HEK293T (cell line): ENCODE measurements at regions not wholly inside any gene's neighbourhood (a gene's known extent, or its start where the extent isn't known, plus 50 kb on each side); places are given as distances from the start of the nearest gene placed in this dataset.

ENCODE experiments used
- ARNT ChIP-seq: fragments of 450-650 bp; IDR thresholded peaks from 2 replicates; pipeline ENCODE4 v1.6.1; 2017; ENCODE audit warnings: mild to moderate bottlenecking
- CTBP1 ChIP-seq: fragments of 450-650 bp; IDR thresholded peaks from 2 replicates; pipeline ENCODE4 v1.6.1; 2016; ENCODE audit warnings: borderline replicate concordance
- FOXM1 ChIP-seq: fragments of 450-650 bp; IDR thresholded peaks from 2 replicates; pipeline ENCODE4 v1.6.1; 2017; ENCODE audit warnings: mild to moderate bottlenecking, borderline replicate concordance
- HDGF ChIP-seq: fragments of 450-650 bp; IDR thresholded peaks from 2 replicates; pipeline ENCODE4 v1.6.1; 2017; ENCODE audit warnings: antibody characterized with exemption, borderline replicate concordance
- LEF1 ChIP-seq: fragments of 450-650 bp; IDR thresholded peaks from 2 replicates; pipeline ENCODE4 v1.6.1; 2017; ENCODE audit warnings: mild to moderate bottlenecking, borderline replicate concordance
- NFRKB ChIP-seq: fragments of 450-650 bp; IDR thresholded peaks from 2 replicates; pipeline ENCODE4 v1.6.1; 2016; ENCODE audit warnings: mild to moderate bottlenecking, moderate library complexity
- PKNOX1 ChIP-seq: fragments of 450-650 bp; IDR thresholded peaks from 2 replicates; pipeline ENCODE4 v1.6.1; 2016
- SP1 ChIP-seq: fragments of 450-650 bp; IDR thresholded peaks from 2 replicates; pipeline ENCODE4 v1.6.1; 2017
- SUZ12 ChIP-seq: fragments of 450-650 bp; IDR thresholded peaks from 2 replicates; pipeline ENCODE4 v1.6.1; 2016; ENCODE audit warnings: mild to moderate bottlenecking
- TARDBP ChIP-seq: fragments of 450-650 bp; IDR thresholded peaks from 2 replicates; pipeline ENCODE4 v1.6.1; 2016
- ZNF384 ChIP-seq: fragments of 450-650 bp; IDR thresholded peaks from 2 replicates; pipeline ENCODE4 v1.6.1; 2016

DNA sequence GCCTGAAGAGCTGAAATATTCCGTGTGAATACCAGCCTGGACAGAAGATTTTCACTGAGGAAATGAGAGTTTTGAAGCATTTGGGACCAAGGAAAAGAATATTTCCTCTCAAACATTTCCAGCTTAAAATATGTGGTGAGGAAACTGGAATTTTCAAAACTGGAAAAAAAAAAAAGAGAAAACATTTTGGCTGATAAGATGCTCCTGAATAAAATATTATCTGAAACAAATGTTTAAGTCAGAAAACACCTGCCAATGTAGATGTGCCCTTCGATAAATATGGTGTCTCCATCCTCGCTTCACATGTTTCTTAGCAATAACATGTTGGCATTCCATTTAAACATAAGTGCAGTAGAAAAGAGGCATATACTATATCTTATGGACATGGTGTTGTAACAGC lies 567.0 kb downstream of the PRKD1 start:
- TF ChIP-seq PKNOX1, result no peak
- TF ChIP-seq LEF1, result no peak
- no peak for TF ChIP-seq SP1
- no peak for TF ChIP-seq FOXM1
- no peak for TF ChIP-seq HDGF
- no peak for TF ChIP-seq ZNF384
- no peak for TF ChIP-seq SUZ12
- TF ChIP-seq ARNT, result no peak
- no peak for TF ChIP-seq TARDBP
- TF ChIP-seq CTBP1, result no peak
- TF ChIP-seq NFRKB, result no peak
